A673 (cell line): ENCODE measurements at regions not wholly inside any gene's neighbourhood (a gene's known extent, or its start where the extent isn't known, plus 50 kb on each side); places are given as distances from the start of the nearest gene placed in this dataset.

Experiments
- BruUV-seq: library from RNA; stranded (reverse); fragments of 400-500 nt; replicated peaks from 2 replicates; lab custom pipeline; 2021; lab: Mats Ljungman, UMichigan
- CTCF ChIA-PET: fragments of 300-600 bp; sonication (Branson Sonifier 250); formaldehyde crosslinking; loops from one replicate; lab custom pipeline; 2022; ENCODE audit warnings: antibody characterized with exemption; lab: Charles Lee
- POLR2A ChIA-PET: fragments of 300-600 bp; sonication (Branson Sonifier 250); formaldehyde crosslinking; loops from one replicate; lab custom pipeline; 2022; ENCODE audit warnings: antibody characterized with exemption; ENCODE audit not compliant: low non-redundant PET; lab: Charles Lee
- DNase-seq: peaks from one replicate; pipeline ENCODE4 v3.0.0-alpha.2; 2015; ENCODE audit warnings: low spot score
- H3K27ac ChIP-seq: fragments of 200-600 bp; sonication (generic); 2 replicates; pipeline ENCODE4 v1.5.1; 2016; ENCODE audit warnings: mixed run types, low read depth, mild to moderate bottlenecking, mixed read lengths, antibody characterized with exemption, low read length; ENCODE audit not compliant: poor library complexity, severe bottlenecking
- H3K27me3 ChIP-seq: fragments of 200-600 bp; sonication (generic); replicated peaks from 2 replicates; pipeline ENCODE4 v1.6.1; 2017; ENCODE audit warnings: mixed run types, low read depth, mild to moderate bottlenecking, mixed read lengths, antibody characterized with exemption, low read length; ENCODE audit not compliant: insufficient read depth, poor library complexity
- H3K36me3 ChIP-seq: fragments of 200-600 bp; sonication (generic); 2 replicates; pipeline ENCODE4 v1.6.1; 2016; ENCODE audit warnings: mixed run types, mild to moderate bottlenecking, mixed read lengths, antibody characterized with exemption, low read length; ENCODE audit not compliant: insufficient read depth, poor library complexity, severe bottlenecking
- H3K4me1 ChIP-seq: fragments of 200-600 bp; sonication (generic); 2 replicates; pipeline ENCODE4 v1.6.1; 2017; ENCODE audit warnings: mixed run types, mild to moderate bottlenecking, mixed read lengths, antibody characterized with exemption, low read length; ENCODE audit not compliant: insufficient read depth, poor library complexity, severe bottlenecking
- H3K4me3 ChIP-seq: fragments of 200-600 bp; sonication (generic); 2 replicates; pipeline ENCODE4 v1.5.1; 2016; ENCODE audit warnings: low read depth, mixed run types, mild to moderate bottlenecking, mixed read lengths, low read length; ENCODE audit not compliant: poor library complexity, severe bottlenecking
- H3K9me3 ChIP-seq: fragments of 200-600 bp; sonication (generic); 2 replicates; pipeline ENCODE4 v1.6.1; 2016; ENCODE audit warnings: mixed run types, low read depth, mild to moderate bottlenecking, mixed read lengths, antibody characterized with exemption, low read length; ENCODE audit not compliant: poor library complexity, severe bottlenecking
- CTCF ChIP-seq: fragments of 300-800, 200-600 bp; sonication (generic); conservative IDR thresholded peaks from 2 replicates; pipeline ENCODE4 v1.5.1; 2017; ENCODE audit warnings: low read depth, mild to moderate bottlenecking, antibody characterized with exemption, low read length, moderate library complexity, mixed read lengths
- EZH2 ChIP-seq: fragments of 200-600 bp; sonication (generic); IDR thresholded peaks from 2 replicates; pipeline ENCODE4 v1.6.1; 2017; ENCODE audit warnings: borderline replicate concordance, low read depth, mild to moderate bottlenecking, mixed read lengths, antibody characterized with exemption, low read length; ENCODE audit not compliant: poor library complexity, severe bottlenecking
- intact Hi-C: fragments of 100-400 bp; cut with micrococcal nuclease; formaldehyde crosslinking; loops from one replicate; pipeline ENCODE4 v1.10.0; 2022; ENCODE audit not compliant: unreplicated experiment

GRCh38 chr11:104476454-104476853, 312.5 kb upstream of the PDGFD start:
- Histone ChIP-seq H3K27ac (no peak overlapping the region), H3K9me3 (no peaks in the 10 kb centered on the region), H3K36me3 (no peaks in the 10 kb centered on the region), H3K27me3 (no peaks in the 10 kb centered on the region), H3K4me1 (no peaks in the 10 kb centered on the region), H3K4me3 (no peak overlapping the region)
- no TSS peak for BruUV-seq
- TF ChIP-seq CTCF, result no peak
- no peak for TF ChIP-seq EZH2
- intact Hi-C loops, result no loop called here
- no peak for DNase-seq
- CTCF ChIA-PET, result no interaction called here
- POLR2A ChIA-PET, result no interaction called here

GRCh38 chr11:104467404-104467803, 303.5 kb upstream of the PDGFD start:
- Histone ChIP-seq H3K27me3 (no peaks in the 10 kb centered on the region), H3K4me1 (no peaks in the 10 kb centered on the region), H3K4me3 (no peak overlapping the region), H3K36me3 (no peaks in the 10 kb centered on the region), H3K9me3 (no peaks in the 10 kb centered on the region), H3K27ac (no peak overlapping the region)
- DNase-seq, result no peak
- POLR2A ChIA-PET, result no interaction called here
- BruUV-seq, result no TSS peak
- no peak for TF ChIP-seq CTCF
- TF ChIP-seq EZH2, result no peak
- intact Hi-C loops, result no loop called here
- CTCF ChIA-PET, result no interaction called here

- intact Hi-C loops, result no loop called here
- BruUV-seq, result no TSS peak
- no peak overlapping the region for H3K4me3 ChIP-seq
- no peaks in the 10 kb centered on the region for H3K4me1 ChIP-seq
- no peak overlapping the region for H3K27ac ChIP-seq
- ChIA-PET CTCF (no interaction called here), POLR2A (interaction anchor here (0.6 kb wide), 1 partner anchor 530 kb away, joined by 3 read pairs; no protein-coding TSS in a partner anchor)
- no peak for DNase-seq
- H3K9me3 ChIP-seq, result no peaks in the 10 kb centered on the region
- TF ChIP-seq EZH2, result no peak
- TF ChIP-seq CTCF, result no peak
- no peaks in the 10 kb centered on the region for H3K27me3 ChIP-seq
- H3K36me3 ChIP-seq, result no peaks in the 10 kb centered on the region
Observed at GRCh38 chr11:104465321-104465720, 301.4 kb upstream of the PDGFD start.
